Neuronal stem cell (in vitro differentiated cells): ENCODE measurements at regions not wholly inside any gene's neighbourhood (a gene's known extent, or its start where the extent isn't known, plus 50 kb on each side); places are given as distances from the start of the nearest gene placed in this dataset.

ENCODE experiments used
- DNase-seq: peaks from one replicate; pipeline ENCODE4 v3.0.0-alpha.2; 2013; ENCODE audit warnings: low spot score
- H2AFZ ChIP-seq: one replicate; pipeline ENCODE4 v1.6.1; 2013; ENCODE audit warnings: mild to moderate bottlenecking, low read length, inconsistent platforms
- H2AK5ac ChIP-seq: 2 replicates; pipeline ENCODE4 v1.6.1; 2013; ENCODE audit warnings: low read depth, mild to moderate bottlenecking, inconsistent platforms, low read length, moderate library complexity, mixed read lengths
- H2BK120ac ChIP-seq: 2 replicates; pipeline ENCODE4 v1.6.1; 2013; ENCODE audit warnings: low read depth, mild to moderate bottlenecking, inconsistent platforms, low read length, moderate library complexity, mixed read lengths
- H2BK12ac ChIP-seq: one replicate; pipeline ENCODE4 v1.6.1; 2013; ENCODE audit warnings: low read length, inconsistent platforms
- H2BK15ac ChIP-seq: 2 replicates; pipeline ENCODE4 v1.6.1; 2013; ENCODE audit warnings: mild to moderate bottlenecking, low read length, inconsistent platforms, mixed read lengths
- H2BK5ac ChIP-seq: one replicate; pipeline ENCODE4 v1.6.1; 2013; ENCODE audit warnings: inconsistent platforms, mild to moderate bottlenecking, low read length, moderate library complexity
- H3K14ac ChIP-seq: one replicate; pipeline ENCODE4 v1.6.1; 2013; ENCODE audit warnings: low read length, inconsistent platforms
- H3K18ac ChIP-seq: 2 replicates; pipeline ENCODE4 v1.6.1; 2013; ENCODE audit warnings: low read length, inconsistent platforms
- H3K23ac ChIP-seq: 2 replicates; pipeline ENCODE4 v1.6.1; 2013; ENCODE audit warnings: low read depth, mild to moderate bottlenecking, mixed read lengths, low read length, inconsistent platforms; ENCODE audit not compliant: poor library complexity
- H3K27ac ChIP-seq: replicated peaks from 3 replicates; pipeline ENCODE4 v1.5.1; 2013; ENCODE audit warnings: low read length, inconsistent platforms
- H3K27me3 ChIP-seq, 3 experiments: 2 replicates each; pipeline ENCODE4 v1.6.1; 2013; ENCODE audit warnings: low read length in 3 of 3, mild to moderate bottlenecking in 2 of 3, inconsistent platforms in 1 of 3, low read depth in 1 of 3, mixed read lengths in 1 of 3, moderate library complexity in 1 of 3; ENCODE audit not compliant: control insufficient read depth in 3 of 3, insufficient read depth in 3 of 3
- H3K36me3 ChIP-seq, 2 donors: replicated peaks in 1 of 2; 2 replicates each; pipeline ENCODE4 v1.6.1; 2013; ENCODE audit warnings: low read length in 2 of 2; ENCODE audit not compliant: control insufficient read depth in 2 of 2, insufficient read depth in 2 of 2
- H3K4ac ChIP-seq: 2 replicates; pipeline ENCODE4 v1.6.1; 2013; ENCODE audit warnings: inconsistent platforms, mild to moderate bottlenecking, low read length, moderate library complexity
- H3K4me1 ChIP-seq, 2 donors: 1 replicate in 1 of 2; 2 replicates in 1 of 2; pipeline ENCODE4 v1.6.1; 2013; ENCODE audit warnings: low read length in 2 of 2, low read depth in 1 of 2; ENCODE audit not compliant: control insufficient read depth in 2 of 2, insufficient read depth in 1 of 2
- H3K4me2 ChIP-seq: one replicate; pipeline ENCODE4 v1.6.1; 2013; ENCODE audit warnings: mild to moderate bottlenecking, low read length, inconsistent platforms; ENCODE audit not compliant: insufficient read depth, poor library complexity, severe bottlenecking
- H3K4me3 ChIP-seq, 2 donors: 2 replicates each; pipeline ENCODE4 v1.5.1; 2013; ENCODE audit warnings: low read length in 2 of 2, mild to moderate bottlenecking in 2 of 2, inconsistent platforms in 1 of 2, moderate library complexity in 1 of 2
- H3K79me1 ChIP-seq: one replicate; pipeline ENCODE4 v1.6.1; 2013; ENCODE audit warnings: low read depth, mild to moderate bottlenecking, inconsistent platforms, low read length, moderate library complexity
- H3K9ac ChIP-seq: one replicate; pipeline ENCODE4 v1.6.1; 2013; ENCODE audit warnings: mild to moderate bottlenecking, low read depth, low read length, inconsistent platforms; ENCODE audit not compliant: poor library complexity
- H3K9me3 ChIP-seq, 2 donors: replicated peaks in 1 of 2; 2 replicates each; pipeline versions ENCODE3 to v1.6.1; 2013; ENCODE audit warnings: low read length in 2 of 2, mild to moderate bottlenecking in 2 of 2, inconsistent platforms in 1 of 2, low read depth in 1 of 2, mixed read lengths in 1 of 2, moderate library complexity in 1 of 2; ENCODE audit not compliant: control insufficient read depth in 2 of 2, insufficient read depth in 1 of 2
- H4K8ac ChIP-seq: one replicate; pipeline ENCODE4 v1.6.1; 2013; ENCODE audit warnings: low read depth, mild to moderate bottlenecking, inconsistent platforms, low read length, moderate library complexity
- H4K91ac ChIP-seq: one replicate; pipeline ENCODE4 v1.6.1; 2013; ENCODE audit warnings: low read length, low read depth, mild to moderate bottlenecking, inconsistent platforms; ENCODE audit not compliant: poor library complexity
- WGBS, 2 donors: extraction: QIAGEN DNeasy Blood & Tissue Kit; methylation state at CpG; one replicate each; pipeline ENCODE4 v1.1.7; 2013; ENCODE audit warnings: missing lambda C conversion rate in 2 of 2, mixed read lengths in 1 of 2; ENCODE audit not compliant: insufficient read length in 2 of 2, insufficient replicate concordance in 1 of 2; ENCODE audit errors: extremely low coverage in 2 of 2; 5-methylcytosine and 5-hydroxymethylcytosine counted together

GRCh38 chr3:137097386-137097785 is 139.6 kb downstream of the IL20RB start:
- Histone ChIP-seq H3K9ac (no peak overlapping the region), H2BK15ac (no peak overlapping the region), H3K36me3 (no peaks in the 10 kb centered on the region), H3K79me1 (no peaks in the 10 kb centered on the region), H3K27me3 (no peaks in the 10 kb centered on the region), H2BK5ac (no peak overlapping the region), H2AFZ (no peak overlapping the region), H3K4ac (no peak overlapping the region), H3K4me1 (peaks cover 0 to 5% of the 10 kb centered on the region in 2 donors), H3K4me2 (no peak overlapping the region), H3K9me3 (no peaks in the 10 kb centered on the region), H3K14ac (no peak overlapping the region), H4K91ac (no peak overlapping the region), H4K8ac (no peak overlapping the region), H3K27ac (no peak overlapping the region), H3K4me3 (no peak overlapping the region), H3K23ac (no peak overlapping the region), H2BK12ac (no peak overlapping the region), H3K18ac (no peak overlapping the region), H2BK120ac (no peak overlapping the region), H2AK5ac (no peak overlapping the region)
- WGBS, 2 donors = no CpG with 5 or more reads among the region's 3 CpGs
- DNase-seq = no peak

- H4K91ac ChIP-seq = no peak overlapping the region
- no peak overlapping the region for H2AK5ac ChIP-seq
- no peak overlapping the region for H3K4me2 ChIP-seq
- no peak overlapping the region for H3K9ac ChIP-seq
- H3K4me3 ChIP-seq = no peak overlapping the region
- no peaks in the 10 kb centered on the region for H3K9me3 ChIP-seq
- H2BK120ac ChIP-seq = no peak overlapping the region
- H3K14ac ChIP-seq = no peak overlapping the region
- H3K4ac ChIP-seq = no peak overlapping the region
- H3K79me1 ChIP-seq = no peaks in the 10 kb centered on the region
- H2BK15ac ChIP-seq = no peak overlapping the region
- H3K18ac ChIP-seq = no peak overlapping the region
- no peak overlapping the region for H2AFZ ChIP-seq
- H3K27ac ChIP-seq = no peak overlapping the region
- no peaks in the 10 kb centered on the region for H3K36me3 ChIP-seq
- no peak overlapping the region for H4K8ac ChIP-seq
- no peak overlapping the region for H2BK12ac ChIP-seq
- peaks cover 0 to 5% of the 10 kb centered on the region in 2 donors for H3K4me1 ChIP-seq
- H3K27me3 ChIP-seq = no peaks in the 10 kb centered on the region
- no CpG with 5 or more reads among the region's 5 CpGs for WGBS, 2 donors
- no peak overlapping the region for H3K23ac ChIP-seq
- DNase-seq = no peak
- no peak overlapping the region for H2BK5ac ChIP-seq
These were observed 140.1 kb downstream of the IL20RB start for GRCh38 chr3:137097852-137098251.

- no peak overlapping the region for H3K14ac ChIP-seq
- H3K27ac ChIP-seq = no peak overlapping the region
- H2BK5ac ChIP-seq = no peak overlapping the region
- no CpG with 5 or more reads among the region's 3 CpGs for WGBS, 2 donors
- H4K91ac ChIP-seq = no peak overlapping the region
- H2BK120ac ChIP-seq = no peak overlapping the region
- no peak overlapping the region for H4K8ac ChIP-seq
- no peak overlapping the region for H3K9ac ChIP-seq
- H2BK15ac ChIP-seq = no peak overlapping the region
- no peak overlapping the region for H2AK5ac ChIP-seq
- no peak overlapping the region for H3K4me2 ChIP-seq
- H3K79me1 ChIP-seq = no peaks in the 10 kb centered on the region
- H2BK12ac ChIP-seq = no peak overlapping the region
- H3K4me3 ChIP-seq = no peak overlapping the region
- no peak for DNase-seq
- no peaks in the 10 kb centered on the region for H3K36me3 ChIP-seq
- no peak overlapping the region for H3K23ac ChIP-seq
- peaks cover 0 to 5% of the 10 kb centered on the region in 2 donors for H3K4me1 ChIP-seq
- H3K27me3 ChIP-seq = no peaks in the 10 kb centered on the region
- H3K18ac ChIP-seq = no peak overlapping the region
- no peaks in the 10 kb centered on the region for H3K9me3 ChIP-seq
- no peak overlapping the region for H2AFZ ChIP-seq
- no peak overlapping the region for H3K4ac ChIP-seq
These were observed 141.8 kb downstream of the IL20RB start for GRCh38 chr3:137099364-137100219.

GRCh38 chr3:137100326-137100725 is 142.5 kb downstream of the IL20RB start:
- no peak overlapping the region for H2BK5ac ChIP-seq
- no peak overlapping the region for H2AK5ac ChIP-seq
- no peak overlapping the region for H3K4ac ChIP-seq
- H3K79me1 ChIP-seq = no peaks in the 10 kb centered on the region
- no peak overlapping the region for H2BK120ac ChIP-seq
- peaks cover 0 to 5% of the 10 kb centered on the region in 2 donors for H3K4me1 ChIP-seq
- H3K9me3 ChIP-seq = no peaks in the 10 kb centered on the region
- H3K18ac ChIP-seq = no peak overlapping the region
- no peak for DNase-seq
- H3K27me3 ChIP-seq = no peaks in the 10 kb centered on the region
- no peak overlapping the region for H3K4me3 ChIP-seq
- no peak overlapping the region for H2BK15ac ChIP-seq
- no peak overlapping the region for H3K14ac ChIP-seq
- H3K9ac ChIP-seq = no peak overlapping the region
- no peak overlapping the region for H4K8ac ChIP-seq
- no peak overlapping the region for H2AFZ ChIP-seq
- H2BK12ac ChIP-seq = no peak overlapping the region
- H3K4me2 ChIP-seq = no peak overlapping the region
- H3K27ac ChIP-seq = no peak overlapping the region
- no CpG with 5 or more reads among the region's 1 CpG for WGBS, 2 donors
- no peak overlapping the region for H3K23ac ChIP-seq
- no peaks in the 10 kb centered on the region for H3K36me3 ChIP-seq
- no peak overlapping the region for H4K91ac ChIP-seq
